GM12874 (cell line): ENCODE measurements at regions not wholly inside any gene's neighbourhood (a gene's known extent, or its start where the extent isn't known, plus 50 kb on each side); places are given as distances from the start of the nearest gene placed in this dataset.

Experiments
- TF ChIP-seq, protein P1 (sequence below): IDR thresholded peaks from 2 replicates; pipeline ENCODE4 v1.5.1; 2011; ENCODE audit warnings: low read depth, mild to moderate bottlenecking, control low read depth, low read length, moderate library complexity; ENCODE audit not compliant: insufficient read depth

DNA sequence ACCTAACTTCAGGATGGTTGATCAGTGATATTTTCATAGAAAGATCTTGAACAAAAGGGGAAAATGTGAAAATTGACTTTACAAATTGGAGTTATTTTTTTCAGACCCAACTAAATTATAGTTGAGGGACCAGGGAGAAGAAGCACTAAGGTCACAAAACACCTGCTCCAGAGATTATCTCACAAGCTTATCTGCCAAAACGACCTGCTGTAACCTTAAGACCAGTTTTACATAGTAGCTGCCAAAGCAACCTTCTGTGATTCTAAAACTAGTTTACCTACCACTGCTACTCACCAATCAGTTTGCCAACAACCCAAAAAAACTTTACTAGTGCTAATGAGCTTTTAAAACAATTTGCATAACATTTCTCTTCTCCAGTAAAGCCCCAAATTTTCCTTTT lies 972.1 kb downstream of the C4orf33 start:
- TF ChIP-seq, protein P1, sequence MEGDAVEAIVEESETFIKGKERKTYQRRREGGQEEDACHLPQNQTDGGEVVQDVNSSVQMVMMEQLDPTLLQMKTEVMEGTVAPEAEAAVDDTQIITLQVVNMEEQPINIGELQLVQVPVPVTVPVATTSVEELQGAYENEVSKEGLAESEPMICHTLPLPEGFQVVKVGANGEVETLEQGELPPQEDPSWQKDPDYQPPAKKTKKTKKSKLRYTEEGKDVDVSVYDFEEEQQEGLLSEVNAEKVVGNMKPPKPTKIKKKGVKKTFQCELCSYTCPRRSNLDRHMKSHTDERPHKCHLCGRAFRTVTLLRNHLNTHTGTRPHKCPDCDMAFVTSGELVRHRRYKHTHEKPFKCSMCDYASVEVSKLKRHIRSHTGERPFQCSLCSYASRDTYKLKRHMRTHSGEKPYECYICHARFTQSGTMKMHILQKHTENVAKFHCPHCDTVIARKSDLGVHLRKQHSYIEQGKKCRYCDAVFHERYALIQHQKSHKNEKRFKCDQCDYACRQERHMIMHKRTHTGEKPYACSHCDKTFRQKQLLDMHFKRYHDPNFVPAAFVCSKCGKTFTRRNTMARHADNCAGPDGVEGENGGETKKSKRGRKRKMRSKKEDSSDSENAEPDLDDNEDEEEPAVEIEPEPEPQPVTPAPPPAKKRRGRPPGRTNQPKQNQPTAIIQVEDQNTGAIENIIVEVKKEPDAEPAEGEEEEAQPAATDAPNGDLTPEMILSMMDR = no peak

DNA sequence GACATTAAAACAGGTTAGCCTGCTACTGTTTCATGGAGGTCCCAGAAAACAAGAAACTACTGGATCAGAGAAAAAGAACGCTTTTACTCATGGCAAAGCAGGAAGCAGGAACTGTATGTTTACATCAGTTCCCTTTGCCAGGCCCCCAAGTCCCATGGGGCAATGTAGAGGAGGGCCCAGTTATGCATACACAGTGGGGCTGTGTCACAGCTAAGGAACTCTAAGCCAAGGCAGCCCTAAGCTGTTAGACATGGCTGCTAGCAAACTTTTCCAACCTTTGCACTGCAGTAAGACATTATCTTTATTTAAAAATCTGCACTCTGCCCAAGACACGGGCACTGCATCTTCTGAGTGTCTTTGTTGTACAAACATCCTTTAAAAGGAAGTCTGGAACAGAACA lies 975.8 kb downstream of the C4orf33 start:
- TF ChIP-seq, protein P1 = no peak

GRCh38 chr4:130073145-130073790 lies 977.3 kb downstream of the C4orf33 start:
- TF ChIP-seq, protein P1 = no peak

GRCh38 chr4:130074096-130074495 lies 978.1 kb downstream of the C4orf33 start:
- TF ChIP-seq, protein P1 = no peak

DNA sequence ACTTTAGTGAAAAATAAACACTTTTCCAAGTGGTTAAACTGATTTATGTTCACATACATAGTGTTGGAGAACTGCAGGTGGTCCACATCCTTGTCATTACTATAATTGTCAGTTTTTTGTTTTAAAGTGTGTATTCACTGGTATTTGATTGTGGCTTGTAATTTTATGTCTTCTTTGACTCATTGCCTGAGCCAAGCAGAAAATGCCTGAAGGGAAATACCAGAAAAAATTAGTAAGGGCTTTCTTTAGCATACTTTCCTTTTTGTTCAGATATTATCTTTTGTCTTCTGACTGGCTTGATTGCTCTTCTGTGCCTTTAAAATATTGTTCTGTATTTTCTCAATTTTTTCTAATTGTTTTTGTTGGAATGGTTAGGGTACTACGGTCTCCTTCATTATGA lies 981.3 kb downstream of the C4orf33 start:
- TF ChIP-seq, protein P1 = no peak

GRCh38 chr4:130080872-130081451 lies 985.0 kb downstream of the C4orf33 start:
- TF ChIP-seq, protein P1 = no peak

DNA sequence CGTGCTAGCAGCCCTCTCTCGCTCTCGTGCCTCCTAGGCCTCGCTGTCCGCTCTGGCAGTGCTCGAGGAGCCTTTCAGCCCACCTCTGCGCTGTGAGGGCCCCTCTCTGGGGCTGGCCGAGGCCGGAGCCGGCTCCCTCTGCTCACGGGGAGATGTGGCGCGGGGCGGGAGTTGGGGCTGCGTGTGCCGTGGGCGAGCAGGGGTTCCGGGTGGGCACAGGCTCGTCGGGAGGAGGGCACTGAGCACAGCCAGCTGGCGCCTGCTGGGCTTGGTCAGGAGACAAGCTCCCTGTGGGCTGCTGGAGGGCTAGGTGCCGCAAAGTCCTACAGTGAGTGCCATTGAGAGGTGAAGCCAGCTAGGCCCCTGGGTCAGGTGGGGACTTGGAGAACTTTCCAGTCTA lies 994.5 kb downstream of the C4orf33 start:
- TF ChIP-seq, protein P1 = no peak
